Stimulated activated CD8-positive, alpha-beta memory T cell treated with anti-CD3 and anti-CD28 coated beads, Interleukin-4, amount 100 ng/mL, for 24 hours (primary cell): ENCODE measurements at regions not wholly inside any gene's neighbourhood (a gene's known extent, or its start where the extent isn't known, plus 50 kb on each side); places are given as distances from the start of the nearest gene placed in this dataset.
"Not testable (repeated sequence)": the region's sequence is repeated elsewhere in the genome, so short reads cannot be mapped to it uniquely, and the experiment has no call there.

ENCODE experiments used
- DNase-seq: peaks from one replicate; pipeline ENCODE4 v3.0.0-alpha.2; 2020; ENCODE audit warnings: low read depth

- not testable (repeated sequence) for DNase-seq
Measured at GRCh38 chr14:106770158-106770672, 1243.8 kb downstream of the TMEM121 start.

GRCh38 chr14:106774889-106775480 is 1248.6 kb downstream of the TMEM121 start:
- DNase-seq = peak; percentile 66

GRCh38 chr14:106776395-106776983 is 1250.1 kb downstream of the TMEM121 start:
- DNase-seq = no peak

- no peak for DNase-seq
Measured at GRCh38 chr14:106778986-106779385, 1252.6 kb downstream of the TMEM121 start.

GRCh38 chr14:106786697-106787096 is 1260.3 kb downstream of the TMEM121 start:
- no peak for DNase-seq

- no peak for DNase-seq
Measured at GRCh38 chr14:106787626-106788025, 1261.2 kb downstream of the TMEM121 start.

- no peak for DNase-seq
Measured at GRCh38 chr14:106788534-106788933, 1262.2 kb downstream of the TMEM121 start.

GRCh38 chr14:106789318-106789717 is 1262.9 kb downstream of the TMEM121 start:
- no peak for DNase-seq

GRCh38 chr14:106790189-106791036 is 1264.0 kb downstream of the TMEM121 start:
- peak; percentile 74 for DNase-seq

- DNase-seq = no peak
Measured at GRCh38 chr14:106792543-106792942, 1266.2 kb downstream of the TMEM121 start.

GRCh38 chr14:106798166-106798565 is 1271.8 kb downstream of the TMEM121 start:
- DNase-seq = not testable (repeated sequence)

- no peak for DNase-seq
Measured at GRCh38 chr14:106802413-106803364, 1276.3 kb downstream of the TMEM121 start.

GRCh38 chr14:106803379-106803778 is 1277.0 kb downstream of the TMEM121 start:
- no peak for DNase-seq

GRCh38 chr14:106807493-106807892 is 1281.1 kb downstream of the TMEM121 start:
- DNase-seq = no peak

- no peak for DNase-seq
Measured at GRCh38 chr14:106808458-106808857, 1282.1 kb downstream of the TMEM121 start.

GRCh38 chr14:106808907-106809306 is 1282.5 kb downstream of the TMEM121 start:
- no peak for DNase-seq

GRCh38 chr14:106809615-106810014 is 1283.2 kb downstream of the TMEM121 start:
- no peak for DNase-seq

GRCh38 chr14:106810168-106810567 is 1283.8 kb downstream of the TMEM121 start:
- DNase-seq = peak; percentile 7

GRCh38 chr14:106811162-106811561 is 1284.8 kb downstream of the TMEM121 start:
- no peak for DNase-seq

GRCh38 chr14:106812788-106813476 is 1286.5 kb downstream of the TMEM121 start:
- no peak for DNase-seq

GRCh38 chr14:106813477-106813823 is 1287.1 kb downstream of the TMEM121 start:
- no peak for DNase-seq
